ENCODE measurements at regions not wholly inside any gene's neighbourhood (a gene's known extent, or its start where the extent isn't known, plus 50 kb on each side); places are given as distances from the start of the nearest gene placed in this dataset.

GRCh38 chr20:12019715-12020114 lies 102.0 kb downstream of the BTBD3 start:
- Histone ChIP-seq H3K4me3 (ENCODE audit: low read depth, low read length) (no peak overlapping the region), H3K79me2 (no peaks in the 10 kb centered on the region), H3K27me3 (ENCODE audit: control insufficient read depth, insufficient read depth, low read length) (no peaks in the 10 kb centered on the region), H3K36me3 (ENCODE audit: control insufficient read depth, insufficient read depth, low read length) (no peaks in the 10 kb centered on the region), H3K4me2 (ENCODE audit: low read length) (no peak overlapping the region), H3K9ac (no peak overlapping the region), H3K4me1 (no peaks in the 10 kb centered on the region), H2AFZ (no peak overlapping the region), H3K27ac (no peak overlapping the region), H3K9me3 (ENCODE audit: control insufficient read depth, low read length) (no peaks in the 10 kb centered on the region)
- TF ChIP-seq, protein P1, sequence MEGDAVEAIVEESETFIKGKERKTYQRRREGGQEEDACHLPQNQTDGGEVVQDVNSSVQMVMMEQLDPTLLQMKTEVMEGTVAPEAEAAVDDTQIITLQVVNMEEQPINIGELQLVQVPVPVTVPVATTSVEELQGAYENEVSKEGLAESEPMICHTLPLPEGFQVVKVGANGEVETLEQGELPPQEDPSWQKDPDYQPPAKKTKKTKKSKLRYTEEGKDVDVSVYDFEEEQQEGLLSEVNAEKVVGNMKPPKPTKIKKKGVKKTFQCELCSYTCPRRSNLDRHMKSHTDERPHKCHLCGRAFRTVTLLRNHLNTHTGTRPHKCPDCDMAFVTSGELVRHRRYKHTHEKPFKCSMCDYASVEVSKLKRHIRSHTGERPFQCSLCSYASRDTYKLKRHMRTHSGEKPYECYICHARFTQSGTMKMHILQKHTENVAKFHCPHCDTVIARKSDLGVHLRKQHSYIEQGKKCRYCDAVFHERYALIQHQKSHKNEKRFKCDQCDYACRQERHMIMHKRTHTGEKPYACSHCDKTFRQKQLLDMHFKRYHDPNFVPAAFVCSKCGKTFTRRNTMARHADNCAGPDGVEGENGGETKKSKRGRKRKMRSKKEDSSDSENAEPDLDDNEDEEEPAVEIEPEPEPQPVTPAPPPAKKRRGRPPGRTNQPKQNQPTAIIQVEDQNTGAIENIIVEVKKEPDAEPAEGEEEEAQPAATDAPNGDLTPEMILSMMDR (IDR thresholded peaks at IDR 0.05): no peak

- Histone ChIP-seq H3K79me2 (no peaks in the 10 kb centered on the region), H3K4me3 (ENCODE audit: low read depth, low read length) (no peak overlapping the region), H3K36me3 (ENCODE audit: control insufficient read depth, insufficient read depth, low read length) (no peaks in the 10 kb centered on the region), H3K9me3 (ENCODE audit: control insufficient read depth, low read length) (no peaks in the 10 kb centered on the region), H3K4me2 (ENCODE audit: low read length) (no peak overlapping the region), H2AFZ (no peak overlapping the region), H3K9ac (no peak overlapping the region), H3K27ac (no peak overlapping the region), H3K27me3 (ENCODE audit: control insufficient read depth, insufficient read depth, low read length) (no peaks in the 10 kb centered on the region), H3K4me1 (no peaks in the 10 kb centered on the region)
- TF ChIP-seq, protein P1 (IDR thresholded peaks at IDR 0.05): no peak
Measured at GRCh38 chr20:12020846-12021245, 103.2 kb downstream of the BTBD3 start.

- no peak overlapping the region for H3K27ac ChIP-seq
- no peaks in the 10 kb centered on the region for H3K27me3 ChIP-seq (ENCODE audit: control insufficient read depth, insufficient read depth, low read length)
- no peak overlapping the region for H3K4me2 ChIP-seq (ENCODE audit: low read length)
- no peak overlapping the region for H2AFZ ChIP-seq
- H3K4me1 ChIP-seq: no peaks in the 10 kb centered on the region
- no peaks in the 10 kb centered on the region for H3K36me3 ChIP-seq (ENCODE audit: control insufficient read depth, insufficient read depth, low read length)
- no peak overlapping the region for H3K9ac ChIP-seq
- H3K79me2 ChIP-seq: no peaks in the 10 kb centered on the region
- TF ChIP-seq, protein P1 (IDR thresholded peaks at IDR 0.05): no peak
- no peaks in the 10 kb centered on the region for H3K9me3 ChIP-seq (ENCODE audit: control insufficient read depth, low read length)
- H3K4me3 ChIP-seq (ENCODE audit: low read depth, low read length): no peak overlapping the region
Measured at GRCh38 chr20:12022126-12022525, 104.4 kb downstream of the BTBD3 start.

- H3K4me3 ChIP-seq (ENCODE audit: low read depth, low read length): no peak overlapping the region
- H3K9me3 ChIP-seq (ENCODE audit: control insufficient read depth, low read length): no peaks in the 10 kb centered on the region
- no peaks in the 10 kb centered on the region for H3K36me3 ChIP-seq (ENCODE audit: control insufficient read depth, insufficient read depth, low read length)
- no peak overlapping the region for H3K27ac ChIP-seq
- TF ChIP-seq, protein P1 (IDR thresholded peaks at IDR 0.05): no peak
- H3K9ac ChIP-seq: no peak overlapping the region
- no peaks in the 10 kb centered on the region for H3K4me1 ChIP-seq
- H3K27me3 ChIP-seq (ENCODE audit: control insufficient read depth, insufficient read depth, low read length): no peaks in the 10 kb centered on the region
- no peak overlapping the region for H2AFZ ChIP-seq
- no peak overlapping the region for H3K4me2 ChIP-seq (ENCODE audit: low read length)
- H3K79me2 ChIP-seq: no peaks in the 10 kb centered on the region
Measured at GRCh38 chr20:12023194-12023795, 105.6 kb downstream of the BTBD3 start.

GRCh38 chr20:12028771-12029170 lies 111.1 kb downstream of the BTBD3 start:
- Histone ChIP-seq H3K27ac (no peak overlapping the region), H3K4me3 (ENCODE audit: low read depth, low read length) (no peak overlapping the region), H3K79me2 (no peaks in the 10 kb centered on the region), H3K9ac (no peak overlapping the region), H3K27me3 (ENCODE audit: control insufficient read depth, insufficient read depth, low read length) (no peaks in the 10 kb centered on the region), H3K4me1 (no peaks in the 10 kb centered on the region), H3K4me2 (ENCODE audit: low read length) (no peak overlapping the region), H2AFZ (no peak overlapping the region), H3K9me3 (ENCODE audit: control insufficient read depth, low read length) (no peaks in the 10 kb centered on the region), H3K36me3 (ENCODE audit: control insufficient read depth, insufficient read depth, low read length) (no peaks in the 10 kb centered on the region)
- TF ChIP-seq, protein P1 (IDR thresholded peaks at IDR 0.05): no peak
